GM13977 (cell line): ENCODE measurements at regions not wholly inside any gene's neighbourhood (a gene's known extent, or its start where the extent isn't known, plus 50 kb on each side); places are given as distances from the start of the nearest gene placed in this dataset.

Experiments
- DNase-seq: peaks from one replicate; pipeline ENCODE4 v3.0.0; 2012; ENCODE audit warnings: low spot score
- CTCF ChIP-seq: IDR thresholded peaks from 2 replicates; pipeline ENCODE4 v1.5.1; 2012; ENCODE audit warnings: mild to moderate bottlenecking, control low read depth; ENCODE audit not compliant: insufficient read depth; ENCODE audit errors: extremely low read depth, missing control alignments
- in situ Hi-C: fragments of 300-500 bp; cut with MboI; formaldehyde crosslinking; loops from one replicate; pipeline ENCODE4 v1.12.0; 2022; ENCODE audit warnings: low sequenced_read_pairs, low pct_unique_long_range_greater_than_20kb, mixed read lengths, inconsistent platforms; ENCODE audit not compliant: unreplicated experiment

DNA sequence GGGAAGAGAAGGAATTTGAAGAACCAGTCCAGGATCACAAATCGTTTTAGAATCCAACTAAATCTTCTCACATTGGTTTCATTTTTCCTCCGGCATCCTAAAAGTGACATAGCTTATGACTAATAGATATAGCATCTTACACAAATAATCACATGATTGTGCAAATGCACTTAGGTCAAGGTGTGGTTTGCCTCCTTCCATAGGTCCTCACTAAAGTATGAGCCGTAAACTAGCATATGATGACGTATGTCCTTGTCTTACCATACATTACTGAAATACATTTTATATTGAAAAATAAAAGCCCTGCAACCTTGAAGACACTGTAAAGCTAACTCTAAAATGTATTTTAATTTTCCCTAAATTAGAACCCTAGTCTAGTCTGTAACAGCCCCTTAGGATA lies 362.7 kb upstream of the ADAMTS16 start:
- TF ChIP-seq CTCF = no peak
- DNase-seq = no peak
- in situ Hi-C loops = no loop called here

DNA sequence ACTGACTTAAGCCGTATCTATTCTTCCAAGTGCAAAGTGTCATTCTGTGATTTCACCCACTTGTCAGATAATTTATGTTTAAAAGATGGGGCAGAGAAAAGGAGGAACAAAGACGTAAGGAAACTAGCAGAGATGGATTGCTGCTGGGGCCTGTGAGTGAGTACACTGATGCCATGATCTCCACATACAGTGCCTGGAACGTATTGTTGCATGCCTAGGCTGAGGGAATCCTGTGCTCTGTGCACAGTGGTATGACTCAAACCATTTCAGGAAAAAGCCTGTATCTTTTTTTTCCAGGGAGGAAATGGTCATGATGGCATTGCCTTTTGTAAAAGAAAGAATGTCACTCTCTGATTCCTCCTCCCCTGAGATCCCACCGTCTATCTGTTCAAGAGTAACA lies 359.5 kb upstream of the ADAMTS16 start:
- DNase-seq = no peak
- no peak for TF ChIP-seq CTCF

DNA sequence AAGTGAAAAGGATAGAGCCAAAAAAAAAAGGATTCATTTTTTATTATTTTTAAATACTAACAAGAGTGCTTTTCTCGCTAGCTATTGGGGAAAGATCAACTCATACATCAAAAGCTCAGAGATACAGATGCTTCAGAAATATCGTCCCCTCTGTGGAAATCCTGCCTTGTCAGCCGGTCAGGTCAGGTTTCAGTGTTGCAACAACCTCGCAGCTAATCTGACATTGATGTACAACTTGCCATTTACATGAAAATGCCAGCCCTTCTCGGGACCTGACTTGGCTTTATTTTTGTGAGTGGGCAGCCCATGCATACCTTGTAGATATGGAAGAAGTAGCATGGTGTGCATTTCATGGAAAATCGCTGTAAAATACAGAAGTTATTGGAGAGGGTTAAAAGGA lies 358.8 kb upstream of the ADAMTS16 start:
- DNase-seq = no peak
- no peak for TF ChIP-seq CTCF
- in situ Hi-C loops = no loop called here

More for the DNA sequence above, 359.5 kb upstream of the ADAMTS16 start:
- in situ Hi-C loops = no loop called here

DNA sequence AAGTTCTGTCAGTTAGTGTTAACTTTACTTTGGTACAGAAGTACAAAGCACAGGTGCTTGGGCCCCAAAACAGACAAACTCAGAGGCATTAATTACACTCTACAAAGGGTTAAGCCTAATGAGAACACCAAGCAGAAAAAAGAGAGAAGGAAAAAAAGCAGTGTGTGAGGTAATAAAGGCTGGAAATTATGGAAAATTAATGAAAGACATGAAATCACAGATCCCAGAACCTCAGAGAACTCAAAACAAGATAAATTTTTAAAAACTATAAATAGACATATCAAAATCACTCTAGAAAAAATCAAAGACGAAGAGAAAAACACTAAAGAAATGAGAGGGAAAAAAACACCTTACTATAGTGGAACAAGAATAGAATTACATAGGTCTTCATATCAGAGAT lies 354.2 kb upstream of the ADAMTS16 start:
- in situ Hi-C loops = no loop called here
- DNase-seq = no peak
- TF ChIP-seq CTCF = no peak

DNA sequence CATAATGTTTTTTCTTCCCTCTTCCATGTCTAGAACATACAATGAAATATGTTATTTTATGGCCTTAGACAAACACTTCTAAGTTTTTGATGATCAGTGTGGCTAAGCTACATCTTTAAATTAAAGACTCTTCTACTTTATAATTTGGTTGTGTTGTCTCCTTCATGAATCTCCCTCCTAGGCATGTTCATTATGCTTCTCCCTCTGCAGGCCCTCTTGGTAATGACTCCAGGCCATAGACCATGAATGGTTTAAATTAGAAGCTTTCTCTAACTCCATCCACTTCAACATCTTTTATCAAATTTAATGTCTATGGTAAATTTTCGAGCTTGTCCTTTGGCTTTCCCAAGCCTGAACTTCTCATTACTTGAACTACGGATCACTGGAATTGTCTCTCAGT lies 342.7 kb upstream of the ADAMTS16 start:
- DNase-seq = no peak
- no peak for TF ChIP-seq CTCF
- in situ Hi-C loops = no loop called here

- no peak for TF ChIP-seq CTCF
- in situ Hi-C loops = no loop called here
- DNase-seq = no peak
Observed at GRCh38 chr5:4802044-4802443, 338.1 kb upstream of the ADAMTS16 start.
